ENCODE measurements at regions not wholly inside any gene's neighbourhood (a gene's known extent, or its start where the extent isn't known, plus 50 kb on each side); places are given as distances from the start of the nearest gene placed in this dataset.

- Histone ChIP-seq H3K36me3 (no peaks in the 10 kb centered on the region), H3K4me3 (no peak overlapping the region), H3K4me1 (peaks cover 0 to 21% (median 5%) of the 10 kb centered on the region in 12 donors), H3K27ac (no peak overlapping the region), H3K9me3 (no peaks in the 10 kb centered on the region), H3K27me3 (no peaks in the 10 kb centered on the region)
- WGBS, 4 donors: 75 to 96% (median 87%) methylated on average over 3 of the region's 3 CpGs
- TF ChIP-seq CTCF (IDR thresholded peaks at IDR 0.05) (no peak), POLR2A (IDR thresholded peaks at IDR 0.05) (no peak)
- ATAC-seq (no peak), DNase-seq (peak in 1 of 5 donors; percentile 12)
- intact Hi-C loops (cut with DNase I): no loop called here
Observed at GRCh38 chr4:37762294-37762990, 64.0 kb upstream of the PGM2 start.

GRCh38 chr4:37760840-37761239 is 65.6 kb upstream of the PGM2 start:
- intact Hi-C loops (cut with DNase I): no loop called here
- H3K27ac ChIP-seq: no peak overlapping the region

GRCh38 chr4:37759833-37760232 is 66.7 kb upstream of the PGM2 start:
- WGBS, 4 donors: 33 to 100% (median 72%) methylated on average over 1 of the region's 1 CpG

More at GRCh38 chr4:37760840-37761239, 65.6 kb upstream of the PGM2 start:
- H3K4me1 ChIP-seq: peaks cover 0 to 26% (median 4%) of the 10 kb centered on the region in 12 donors
- H3K9me3 ChIP-seq: no peaks in the 10 kb centered on the region
- TF ChIP-seq CTCF (IDR thresholded peaks at IDR 0.05) (no peak), POLR2A (IDR thresholded peaks at IDR 0.05) (no peak)
- H3K27me3 ChIP-seq: no peaks in the 10 kb centered on the region
- 74 to 93% (median 87%) methylated on average over 3 of the region's 3 CpGs for WGBS, 4 donors
- DNase-seq: no peak
- no peak overlapping the region for H3K4me3 ChIP-seq
- H3K36me3 ChIP-seq: no peaks in the 10 kb centered on the region
- ATAC-seq: peak in 3 of 4 donors; percentile 33 to 70 (median 66)

More at GRCh38 chr4:37759833-37760232, 66.7 kb upstream of the PGM2 start:
- TF ChIP-seq CTCF (IDR thresholded peaks at IDR 0.05) (no peak), POLR2A (IDR thresholded peaks at IDR 0.05) (no peak)
- no peak for DNase-seq
- H3K4me3 ChIP-seq: no peak overlapping the region
- no peaks in the 10 kb centered on the region for H3K27me3 ChIP-seq
- H3K36me3 ChIP-seq: no peaks in the 10 kb centered on the region
- ATAC-seq: no peak
- H3K4me1 ChIP-seq: peaks cover 0 to 37% (median 4%) of the 10 kb centered on the region in 12 donors
- no peak overlapping the region for H3K27ac ChIP-seq
- intact Hi-C loops (cut with DNase I): no loop called here
- no peaks in the 10 kb centered on the region for H3K9me3 ChIP-seq
